HG03045 (cell line): ENCODE measurements at regions not wholly inside any gene's neighbourhood (a gene's known extent, or its start where the extent isn't known, plus 50 kb on each side); places are given as distances from the start of the nearest gene placed in this dataset.

Experiments used
- ATAC-seq: cut with Tn5 transposase; IDR thresholded peaks from one replicate; pipeline ENCODE4 v1.9.1; 2021; ENCODE audit warnings: mild to moderate bottlenecking, moderate library complexity; ENCODE audit not compliant: unreplicated experiment

GRCh38 chr18:10207682-10208345, 246.6 kb upstream of the APCDD1 start:
- no peak for ATAC-seq

GRCh38 chr18:10209302-10209701, 245.1 kb upstream of the APCDD1 start:
- ATAC-seq, result no peak

- no peak for ATAC-seq
These were observed 244.3 kb upstream of the APCDD1 start for GRCh38 chr18:10210057-10210633.

GRCh38 chr18:10213526-10213925, 240.9 kb upstream of the APCDD1 start:
- no peak for ATAC-seq

GRCh38 chr18:10215446-10215845, 239.0 kb upstream of the APCDD1 start:
- no peak for ATAC-seq

GRCh38 chr18:10216791-10217190, 237.6 kb upstream of the APCDD1 start:
- ATAC-seq, result no peak

- ATAC-seq, result no peak
These were observed 237.2 kb upstream of the APCDD1 start for GRCh38 chr18:10217211-10217610.

GRCh38 chr18:10225300-10225699, 229.1 kb upstream of the APCDD1 start:
- ATAC-seq, result no peak

GRCh38 chr18:10226971-10227370, 227.5 kb upstream of the APCDD1 start:
- ATAC-seq, result no peak

GRCh38 chr18:10228326-10228725, 226.1 kb upstream of the APCDD1 start:
- no peak for ATAC-seq

GRCh38 chr18:10229458-10229857, 225.0 kb upstream of the APCDD1 start:
- ATAC-seq, result no peak

GRCh38 chr18:10230072-10230471, 224.4 kb upstream of the APCDD1 start:
- no peak for ATAC-seq

GRCh38 chr18:10231220-10231619, 223.2 kb upstream of the APCDD1 start:
- no peak for ATAC-seq

GRCh38 chr18:10232062-10232461, 222.4 kb upstream of the APCDD1 start:
- ATAC-seq, result no peak

GRCh38 chr18:10233082-10233875, 221.2 kb upstream of the APCDD1 start:
- ATAC-seq, result no peak

GRCh38 chr18:10234281-10234680, 220.2 kb upstream of the APCDD1 start:
- ATAC-seq, result no peak

GRCh38 chr18:10234912-10235660, 219.3 kb upstream of the APCDD1 start:
- ATAC-seq, result no peak

- no peak for ATAC-seq
These were observed 218.8 kb upstream of the APCDD1 start for GRCh38 chr18:10235661-10235952.

- ATAC-seq, result no peak
These were observed 215.3 kb upstream of the APCDD1 start for GRCh38 chr18:10239103-10239502.

- ATAC-seq, result no peak
These were observed 214.3 kb upstream of the APCDD1 start for GRCh38 chr18:10239991-10240634.

GRCh38 chr18:10240973-10241372, 213.5 kb upstream of the APCDD1 start:
- ATAC-seq, result no peak
